ENCODE measurements at regions not wholly inside any gene's neighbourhood (a gene's known extent, or its start where the extent isn't known, plus 50 kb on each side); places are given as distances from the start of the nearest gene placed in this dataset.

DNA sequence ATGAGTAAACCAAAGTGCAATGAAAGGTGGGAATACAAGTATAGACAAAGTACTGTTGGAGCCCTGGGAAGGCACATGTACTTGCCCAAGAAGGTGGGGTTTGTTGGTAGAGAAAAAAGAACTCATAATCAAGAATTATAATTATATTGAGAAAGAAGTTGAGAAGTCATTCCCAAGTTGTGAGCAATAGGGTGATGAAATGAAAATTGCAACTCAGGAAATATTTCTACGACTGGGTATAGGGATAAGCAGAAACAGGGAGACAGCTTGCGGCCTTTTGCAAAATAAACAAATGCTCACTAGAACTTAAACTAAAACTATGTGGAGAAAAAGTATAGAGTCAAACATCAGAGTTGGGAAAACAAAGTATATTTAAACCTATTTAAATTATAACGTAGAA is 250.7 kb upstream of the FAM83B start:
- Histone ChIP-seq H3K9me3 (ENCODE audit: control insufficient read depth in 4 of 4, insufficient read depth in 3 of 4, low read length in 3 of 4) (no peaks in the 10 kb centered on the region), H3K9ac (ENCODE audit: insufficient read depth in 1 of 2, low read length in 2 of 2) (no peak overlapping the region), H3K4me3 (no peak overlapping the region), H3K27ac (ENCODE audit: low read depth in 1 of 2, low read length in 1 of 2) (no peak overlapping the region), H3K4me1 (ENCODE audit: control insufficient read depth in 5 of 5, insufficient read depth in 5 of 5, low read length in 5 of 5) (no peaks in the 10 kb centered on the region), H3K36me3 (ENCODE audit: control insufficient read depth in 4 of 4, insufficient read depth in 4 of 4, low read length in 4 of 4) (no peaks in the 10 kb centered on the region), H3K27me3 (ENCODE audit: control insufficient read depth in 3 of 3, insufficient read depth in 3 of 3, low read length in 2 of 3) (no peaks in the 10 kb centered on the region)
- TF ChIP-seq, protein P1, sequence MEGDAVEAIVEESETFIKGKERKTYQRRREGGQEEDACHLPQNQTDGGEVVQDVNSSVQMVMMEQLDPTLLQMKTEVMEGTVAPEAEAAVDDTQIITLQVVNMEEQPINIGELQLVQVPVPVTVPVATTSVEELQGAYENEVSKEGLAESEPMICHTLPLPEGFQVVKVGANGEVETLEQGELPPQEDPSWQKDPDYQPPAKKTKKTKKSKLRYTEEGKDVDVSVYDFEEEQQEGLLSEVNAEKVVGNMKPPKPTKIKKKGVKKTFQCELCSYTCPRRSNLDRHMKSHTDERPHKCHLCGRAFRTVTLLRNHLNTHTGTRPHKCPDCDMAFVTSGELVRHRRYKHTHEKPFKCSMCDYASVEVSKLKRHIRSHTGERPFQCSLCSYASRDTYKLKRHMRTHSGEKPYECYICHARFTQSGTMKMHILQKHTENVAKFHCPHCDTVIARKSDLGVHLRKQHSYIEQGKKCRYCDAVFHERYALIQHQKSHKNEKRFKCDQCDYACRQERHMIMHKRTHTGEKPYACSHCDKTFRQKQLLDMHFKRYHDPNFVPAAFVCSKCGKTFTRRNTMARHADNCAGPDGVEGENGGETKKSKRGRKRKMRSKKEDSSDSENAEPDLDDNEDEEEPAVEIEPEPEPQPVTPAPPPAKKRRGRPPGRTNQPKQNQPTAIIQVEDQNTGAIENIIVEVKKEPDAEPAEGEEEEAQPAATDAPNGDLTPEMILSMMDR (IDR thresholded peaks at IDR 0.05; ENCODE audit: control extremely low read depth, extremely low read depth), result no peak
- WGBS, 2 donors, result 82 to 86% methylated on average over 3 of the region's 3 CpGs
- ATAC-seq (ENCODE audit: insufficient read depth, low FRiP score) (no peak), DNase-seq (no peak)

DNA sequence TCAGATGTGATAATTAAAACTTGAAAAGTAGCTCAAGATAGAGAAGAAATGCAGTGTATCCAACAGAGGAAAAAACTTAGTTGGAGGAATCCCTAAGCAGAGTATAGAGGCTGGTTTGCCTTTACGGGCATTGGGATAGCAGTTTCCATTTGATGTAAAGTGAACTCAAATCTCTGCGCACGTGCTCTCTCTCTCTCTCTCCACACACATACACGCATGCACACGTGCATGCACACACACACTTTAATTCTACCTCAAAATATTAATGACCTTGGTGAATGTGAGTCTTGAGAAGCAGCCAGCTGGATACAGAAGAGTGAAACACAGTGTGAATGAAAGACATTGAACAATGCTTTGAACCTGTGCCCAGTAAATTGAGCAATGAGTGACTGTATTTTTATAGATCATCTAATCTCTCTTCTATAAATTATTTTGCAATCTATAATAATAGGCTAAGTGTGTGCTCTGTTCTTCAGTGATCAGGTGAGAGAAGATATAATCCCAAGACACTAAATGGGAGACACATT is 247.7 kb upstream of the FAM83B start:
- 86 to 88% methylated on average over 5 of the region's 5 CpGs for WGBS, 2 donors
- H3K9ac ChIP-seq (ENCODE audit: insufficient read depth in 1 of 2, low read length in 2 of 2), result no peak overlapping the region
- DNase-seq (no peak), ATAC-seq (ENCODE audit: insufficient read depth, low FRiP score) (no peak)
- TF ChIP-seq, protein P1 (IDR thresholded peaks at IDR 0.05; ENCODE audit: control extremely low read depth, extremely low read depth), result no peak
- H3K9me3 ChIP-seq (ENCODE audit: control insufficient read depth in 4 of 4, insufficient read depth in 3 of 4, low read length in 3 of 4), result no peaks in the 10 kb centered on the region
- H3K36me3 ChIP-seq (ENCODE audit: control insufficient read depth in 4 of 4, insufficient read depth in 4 of 4, low read length in 4 of 4), result no peaks in the 10 kb centered on the region
- H3K4me1 ChIP-seq (ENCODE audit: control insufficient read depth in 5 of 5, insufficient read depth in 5 of 5, low read length in 5 of 5), result no peaks in the 10 kb centered on the region
- no peaks in the 10 kb centered on the region for H3K27me3 ChIP-seq (ENCODE audit: control insufficient read depth in 3 of 3, insufficient read depth in 3 of 3, low read length in 2 of 3)
- no peak overlapping the region for H3K4me3 ChIP-seq
- H3K27ac ChIP-seq (ENCODE audit: low read depth in 1 of 2, low read length in 1 of 2), result no peak overlapping the region

DNA sequence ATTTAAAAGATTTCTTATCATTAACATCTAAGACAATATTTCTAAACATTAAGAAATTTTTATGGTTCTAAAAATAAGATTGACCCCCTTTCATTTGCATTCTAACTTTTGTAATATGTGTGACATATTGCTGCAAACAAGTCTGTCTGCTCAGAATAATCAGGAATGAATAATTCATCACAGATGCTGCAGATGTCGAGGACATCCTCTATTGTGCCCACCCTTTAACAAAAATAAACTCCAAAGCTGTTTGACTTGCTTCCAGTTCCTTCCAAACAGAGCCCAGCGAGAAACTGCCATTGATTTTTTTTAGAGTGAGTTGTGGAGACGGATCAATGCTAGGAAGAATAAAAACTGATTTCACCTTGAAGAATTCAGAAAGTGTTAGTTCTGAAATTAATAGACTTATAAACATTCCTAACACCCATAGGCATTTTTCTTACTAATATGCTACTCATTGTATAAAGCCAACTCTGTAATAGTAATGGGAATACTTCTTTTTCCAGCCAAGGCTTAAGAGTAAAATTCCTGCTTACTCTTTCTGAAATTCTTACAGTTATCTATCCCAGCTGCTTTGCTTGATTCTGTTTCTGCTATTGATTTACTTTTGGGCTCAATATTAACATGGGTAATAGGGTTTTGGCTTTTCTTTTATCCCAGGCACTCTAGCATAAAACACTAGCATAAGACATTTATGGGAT is 244.8 kb upstream of the FAM83B start:
- no peaks in the 10 kb centered on the region for H3K36me3 ChIP-seq (ENCODE audit: control insufficient read depth in 4 of 4, insufficient read depth in 4 of 4, low read length in 4 of 4)
- WGBS, 2 donors, result 51 to 54% methylated on average over 3 of the region's 3 CpGs
- TF ChIP-seq, protein P1 (IDR thresholded peaks at IDR 0.05; ENCODE audit: control extremely low read depth, extremely low read depth), result no peak
- H3K27ac ChIP-seq (ENCODE audit: low read depth in 1 of 2, low read length in 1 of 2), result no peak overlapping the region
- DNase-seq (no peak), ATAC-seq (ENCODE audit: insufficient read depth, low FRiP score) (no peak)
- no peak overlapping the region for H3K4me3 ChIP-seq
- H3K4me1 ChIP-seq (ENCODE audit: control insufficient read depth in 5 of 5, insufficient read depth in 5 of 5, low read length in 5 of 5), result no peaks in the 10 kb centered on the region
- no peaks in the 10 kb centered on the region for H3K27me3 ChIP-seq (ENCODE audit: control insufficient read depth in 3 of 3, insufficient read depth in 3 of 3, low read length in 2 of 3)
- H3K9ac ChIP-seq (ENCODE audit: insufficient read depth in 1 of 2, low read length in 2 of 2), result no peak overlapping the region
- H3K9me3 ChIP-seq (ENCODE audit: control insufficient read depth in 4 of 4, insufficient read depth in 3 of 4, low read length in 3 of 4), result no peaks in the 10 kb centered on the region

DNA sequence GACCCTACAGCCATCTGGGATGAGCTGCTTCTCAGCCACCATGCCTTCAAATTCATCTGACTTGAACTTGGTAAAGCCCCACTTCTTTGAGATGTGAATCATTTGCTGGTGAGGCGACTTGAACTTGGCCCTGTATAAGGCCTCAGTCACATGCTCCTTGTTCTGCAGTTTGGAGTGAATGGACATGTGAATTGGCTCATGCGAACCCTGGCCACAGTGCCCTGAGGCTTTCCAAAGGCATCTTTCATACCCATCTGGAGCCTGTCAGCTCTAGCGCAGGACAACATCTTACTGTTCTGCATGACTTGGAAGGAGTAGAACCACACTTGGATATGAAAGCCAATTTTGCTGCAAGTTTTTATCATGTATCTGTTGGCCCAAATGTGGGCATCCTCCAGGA is 244.0 kb upstream of the FAM83B start:
- H3K9ac ChIP-seq (ENCODE audit: insufficient read depth in 1 of 2, low read length in 2 of 2), result no peak overlapping the region
- TF ChIP-seq, protein P1 (IDR thresholded peaks at IDR 0.05; ENCODE audit: control extremely low read depth, extremely low read depth), result no peak
- H3K27ac ChIP-seq (ENCODE audit: low read depth in 1 of 2, low read length in 1 of 2), result no peak overlapping the region
- ATAC-seq (ENCODE audit: insufficient read depth, low FRiP score) (no peak), DNase-seq (no peak)
- H3K27me3 ChIP-seq (ENCODE audit: control insufficient read depth in 3 of 3, insufficient read depth in 3 of 3, low read length in 2 of 3), result no peaks in the 10 kb centered on the region
- H3K9me3 ChIP-seq (ENCODE audit: control insufficient read depth in 4 of 4, insufficient read depth in 3 of 4, low read length in 3 of 4), result no peaks in the 10 kb centered on the region
- no peak overlapping the region for H3K4me3 ChIP-seq
- no peaks in the 10 kb centered on the region for H3K4me1 ChIP-seq (ENCODE audit: control insufficient read depth in 5 of 5, insufficient read depth in 5 of 5, low read length in 5 of 5)
- 90 to 92% methylated on average over 3 of the region's 3 CpGs for WGBS, 2 donors
- no peaks in the 10 kb centered on the region for H3K36me3 ChIP-seq (ENCODE audit: control insufficient read depth in 4 of 4, insufficient read depth in 4 of 4, low read length in 4 of 4)
